ENCODE measurements at regions not wholly inside any gene's neighbourhood (a gene's known extent, or its start where the extent isn't known, plus 50 kb on each side); places are given as distances from the start of the nearest gene placed in this dataset.

DNA sequence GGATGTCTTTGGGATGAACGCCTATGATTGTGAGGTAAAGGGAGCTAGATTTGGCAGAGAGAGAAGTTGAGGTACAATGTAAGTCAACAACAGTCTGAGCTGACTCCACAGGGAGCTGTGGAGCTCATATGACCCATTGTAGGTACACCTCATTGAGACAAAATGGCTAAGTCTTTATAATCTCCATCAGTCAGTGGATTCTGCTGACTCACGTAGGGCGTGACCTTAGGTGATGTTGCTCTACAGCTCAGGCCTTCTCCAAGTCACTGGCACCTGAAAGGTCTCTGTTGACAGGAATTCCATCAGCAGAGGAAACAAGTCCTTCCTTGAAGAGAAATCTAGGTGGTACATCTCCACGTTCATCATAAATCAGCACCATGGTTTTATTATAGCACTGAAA, 118.2 kb upstream of the PRR16 start:
- no TSS peak for BruUV-seq (replicated peaks)
- Histone ChIP-seq H3K27ac (ENCODE audit: extremely low read depth, low read depth, low read length) (no peak overlapping the region), H3K9me1 (ENCODE audit: control insufficient read depth, insufficient read depth, low read length) (no peaks in the 10 kb centered on the region), H3K4me3 (no peak overlapping the region), H3K36me3 (ENCODE audit: control insufficient read depth, insufficient read depth, low read length) (no peaks in the 10 kb centered on the region), H3K4me2 (ENCODE audit: insufficient read depth, low read length) (no peak overlapping the region), H3K4me1 (replicated peaks in 1 of 2; ENCODE audit: control insufficient read depth in 2 of 2, insufficient read depth in 2 of 2, low read length in 2 of 2) (no peaks in the 10 kb centered on the region), H3K9ac (ENCODE audit: insufficient read depth in 1 of 2, low read depth in 2 of 2, low read length in 2 of 2) (no peak overlapping the region), H3K27me3 (ENCODE audit: control insufficient read depth in 2 of 2, insufficient read depth in 2 of 2, low read length in 2 of 2) (no peaks in the 10 kb centered on the region), H2AFZ (ENCODE audit: low read depth, low read length) (no peak overlapping the region), H3K79me2 (ENCODE audit: control insufficient read depth, insufficient read depth, low read length) (no peaks in the 10 kb centered on the region), H4K20me1 (replicated peaks; ENCODE audit: control insufficient read depth, insufficient read depth, low read length) (no peaks in the 10 kb centered on the region), H3K9me3 (replicated peaks; ENCODE audit: control insufficient read depth, insufficient read depth, low read depth, low read length) (no peaks in the 10 kb centered on the region)
- WGBS (ENCODE audit: insufficient coverage, low coverage, missing lambda C conversion rate), result 0% methylated on average over 4 of the region's 4 CpGs
- DNase-seq (ENCODE audit: extremely low read depth in 1 of 4, low spot score in 3 of 4) (peak in 2 of 4 experiments; percentile 5 to 43), ATAC-seq (peak; percentile 69), FAIRE-seq (peak; percentile 11)
- CTCF ChIA-PET (ENCODE audit: low intra/inter-chr PET ratio), result no interaction called here
- in situ Hi-C loops (cut with MboI), result no loop called here
- intact Hi-C loops (cut with micrococcal nuclease), result no loop called here
- TF ChIP-seq MAFG (tag; conservative IDR thresholded peaks at IDR 0.05), result peak; percentile 80
- peak; percentile 59; the same call in 1 of the 2 replicates for TF ChIP-seq MAFF (IDR thresholded peaks at IDR 0.05; ENCODE audit: low read length)
- TF ChIP-seq NFE2L1 (tag; IDR thresholded peaks at IDR 0.05; ENCODE audit: borderline replicate concordance, low read depth), result peak; percentile 70
- TF ChIP-seq NFE2 (IDR thresholded peaks at IDR 0.05; ENCODE audit: low read depth), result peak; percentile 86
- TF ChIP-seq CBX1 (IDR thresholded peaks at IDR 0.05; ENCODE audit: low read depth), result no peak
- TF ChIP-seq ARID3A (IDR thresholded peaks at IDR 0.05; ENCODE audit: borderline replicate concordance, low read depth, low read length), result no peak
- TF ChIP-seq ZNF316 (IDR thresholded peaks at IDR 0.05), result peak; percentile 71
- peak; percentile 65 for TF ChIP-seq C11orf30 (IDR thresholded peaks at IDR 0.05; ENCODE audit: low read depth)
- TF ChIP-seq MAFK (IDR thresholded peaks at IDR 0.05; ENCODE audit: low read length), result peak; percentile 50; the same call in 1 of the 2 replicates
- POLR2A ChIA-PET, result no interaction called here

Data from K562 (cell line).